PFSK-1 (cell line): ENCODE measurements at regions not wholly inside any gene's neighbourhood (a gene's known extent, or its start where the extent isn't known, plus 50 kb on each side); places are given as distances from the start of the nearest gene placed in this dataset.

ENCODE experiments used
- FOXP2 ChIP-seq: optimal IDR thresholded peaks from 2 replicates; pipeline ENCODE3; 2011; ENCODE audit warnings: borderline replicate concordance, control low read depth, inconsistent platforms; ENCODE audit not compliant: insufficient read depth; ENCODE audit errors: extremely low read length, extremely low read depth
- POLR2AphosphoS5 ChIP-seq: IDR thresholded peaks from 2 replicates; pipeline ENCODE4 v1.6.1; 2012; ENCODE audit warnings: low read depth, mild to moderate bottlenecking, control low read depth, low read length, moderate library complexity
- REST ChIP-seq, 2 experiments: IDR thresholded peaks; 2 replicates each; pipeline versions ENCODE4 v1.6.1 to v1.8.0; 2011 to 2012; ENCODE audit warnings: low read depth in 2 of 2, low read length in 2 of 2, control low read depth in 1 of 2, inconsistent platforms in 1 of 2, mild to moderate bottlenecking in 1 of 2, moderate library complexity in 1 of 2; ENCODE audit not compliant: insufficient read depth in 1 of 2
- SIN3A ChIP-seq: IDR thresholded peaks from 2 replicates; pipeline ENCODE4 v1.6.1; 2012; ENCODE audit warnings: mild to moderate bottlenecking, low read length, moderate library complexity, borderline replicate concordance; ENCODE audit not compliant: insufficient read depth
- TAF1 ChIP-seq: IDR thresholded peaks from 2 replicates; pipeline ENCODE4 v1.6.1; 2012; ENCODE audit warnings: low read length, control low read depth, borderline replicate concordance; ENCODE audit not compliant: insufficient read depth

- TF ChIP-seq POLR2AphosphoS5 = no peak
- TF ChIP-seq FOXP2 = no peak
- no peak for TF ChIP-seq REST (IDR thresholded peaks at IDR 0.05; ENCODE audit: insufficient read depth in 1 of 2, low read depth in 2 of 2, low read length in 2 of 2)
- no peak for TF ChIP-seq TAF1
- no peak for TF ChIP-seq SIN3A
Observed at GRCh38 chr7:17121671-17122070, 176.8 kb upstream of the AHR start.

DNA sequence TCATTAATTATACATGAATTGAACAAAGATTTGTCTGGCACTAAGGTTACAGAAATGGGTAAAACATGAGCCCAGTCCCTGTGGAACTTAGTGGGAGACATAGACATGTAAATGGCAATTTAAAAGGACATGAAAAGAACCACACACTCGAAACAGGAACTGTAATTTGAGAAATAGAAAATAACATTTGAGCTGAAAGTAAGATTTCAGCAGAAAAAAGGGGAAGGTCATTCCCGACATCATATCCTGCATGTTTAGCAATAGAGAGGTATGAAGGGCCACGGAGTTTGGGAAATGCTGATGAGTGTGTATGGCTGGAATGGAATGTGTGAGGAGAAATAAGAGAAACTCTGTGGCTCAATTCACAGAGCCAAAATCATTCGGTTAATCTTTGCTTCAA is 175.4 kb upstream of the AHR start:
- no peak for TF ChIP-seq REST (IDR thresholded peaks at IDR 0.05; ENCODE audit: insufficient read depth in 1 of 2, low read depth in 2 of 2, low read length in 2 of 2)
- no peak for TF ChIP-seq TAF1
- no peak for TF ChIP-seq SIN3A
- no peak for TF ChIP-seq FOXP2
- no peak for TF ChIP-seq POLR2AphosphoS5

- TF ChIP-seq TAF1 (no peak), FOXP2 (no peak), REST (IDR thresholded peaks at IDR 0.05; ENCODE audit: insufficient read depth in 1 of 2, low read depth in 2 of 2, low read length in 2 of 2) (no peak), SIN3A (no peak), POLR2AphosphoS5 (no peak)
Observed at GRCh38 chr7:17126413-17127268, 171.8 kb upstream of the AHR start.

DNA sequence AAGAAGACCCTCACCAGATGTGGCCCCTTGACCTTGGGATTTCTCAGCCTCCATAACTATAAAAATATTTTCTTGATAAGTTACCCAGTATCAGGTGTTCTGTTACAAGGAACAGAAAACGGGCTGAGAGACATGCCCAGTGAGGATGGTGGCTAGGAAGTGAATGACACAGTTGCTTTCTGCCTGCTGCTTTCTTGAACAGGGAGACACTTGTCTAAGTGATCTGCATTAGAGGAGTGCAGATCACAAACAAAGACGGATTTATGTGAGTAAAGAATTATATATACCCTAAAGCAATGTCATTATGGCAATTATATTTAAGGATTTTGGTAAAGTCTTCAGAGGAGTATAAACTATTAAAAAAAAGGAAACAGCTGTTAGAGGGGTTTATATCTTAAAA is 169.2 kb upstream of the AHR start:
- TF ChIP-seq POLR2AphosphoS5 (no peak), REST (IDR thresholded peaks at IDR 0.05; ENCODE audit: insufficient read depth in 1 of 2, low read depth in 2 of 2, low read length in 2 of 2) (no peak), TAF1 (no peak), SIN3A (no peak), FOXP2 (no peak)
